ENCODE measurements at regions not wholly inside any gene's neighbourhood (a gene's known extent, or its start where the extent isn't known, plus 50 kb on each side); places are given as distances from the start of the nearest gene placed in this dataset.

DNA sequence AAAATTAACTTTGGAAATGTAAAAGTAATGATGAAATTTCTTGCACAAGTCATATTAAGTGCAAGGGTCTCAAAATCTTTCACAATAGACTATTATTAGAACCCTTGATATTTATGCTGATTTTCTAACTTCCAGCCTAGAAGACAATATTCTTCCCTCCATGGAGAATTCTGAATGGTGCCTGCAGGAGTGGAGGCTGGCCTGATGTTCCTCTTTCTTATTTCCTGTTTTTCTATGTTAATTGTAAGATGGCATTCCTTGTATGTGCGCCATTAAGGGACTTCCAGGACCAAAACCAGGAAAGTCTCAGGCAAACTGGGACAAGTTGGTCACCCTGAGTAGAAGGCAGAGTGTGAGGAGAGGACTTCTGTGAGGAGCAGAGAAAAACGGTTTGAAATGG, 294.9 kb downstream of the DLEU7 start:
- TF ChIP-seq CTCF (IDR thresholded peaks at IDR 0.05; ENCODE audit: low read depth, low read length) = no peak
- no peak for TF ChIP-seq MYC (IDR thresholded peaks at IDR 0.05; ENCODE audit: low read depth, low read length)
